Fibroblast of lung (primary cell): ENCODE measurements at regions not wholly inside any gene's neighbourhood (a gene's known extent, or its start where the extent isn't known, plus 50 kb on each side); places are given as distances from the start of the nearest gene placed in this dataset.

Source experiments
- CTCF ChIP-seq, 2 donors: IDR thresholded peaks in 1 of 2; conservative IDR thresholded peaks in 1 of 2; 1 replicate in 1 of 2; 2 replicates in 1 of 2; pipeline ENCODE4 v1.5.1; 2011 to 2012; ENCODE audit warnings: low read length in 2 of 2, control low read depth in 1 of 2, inconsistent platforms in 1 of 2, low read depth in 1 of 2, mild to moderate bottlenecking in 1 of 2
- EZH2 ChIP-seq: IDR thresholded peaks from 2 replicates; pipeline ENCODE4 v1.5.1; 2012; ENCODE audit warnings: low read length, control low read depth, mild to moderate bottlenecking; ENCODE audit errors: missing control alignments

- TF ChIP-seq CTCF (conservative IDR thresholded peaks at IDR 0.05 in 1 of 2, IDR thresholded peaks at IDR 0.05 in 1 of 2; ENCODE audit: low read depth in 1 of 2, low read length in 2 of 2) (no peak), EZH2 (no peak)
Measured at GRCh38 chr2:16851126-16851525, 185.5 kb upstream of the CYRIA start.
